HEK293 (cell line): ENCODE measurements at regions not wholly inside any gene's neighbourhood (a gene's known extent, or its start where the extent isn't known, plus 50 kb on each side); places are given as distances from the start of the nearest gene placed in this dataset.

Experiments
- CTCF ChIA-PET: fragments of 350-600 bp; formaldehyde crosslinking; extraction: SDS; loops from one replicate; lab custom pipeline; 2021; ENCODE audit warnings: antibody characterized with exemption; lab: Yijun Ruan, JAX
- POLR2A ChIA-PET: fragments of 300-600 bp; formaldehyde crosslinking; extraction: SDS; loops from one replicate; lab custom pipeline; 2020; ENCODE audit warnings: antibody characterized with exemption, inconsistent platforms; lab: Yijun Ruan, JAX
- H3K27ac ChIP-seq: fragments of 200-500 bp; sonication (Bioruptor generic); 2 replicates; pipeline ENCODE4 v1.5.1; 2014; ENCODE audit warnings: low read depth, low read length, control low read depth, inconsistent platforms; ENCODE audit errors: extremely low read depth
- H3K36me3 ChIP-seq, 2 experiments: fragments of 200-500 bp in 1 of 2; sonication (Bioruptor generic) in 1 of 2; 1 replicate in 1 of 2; 2 replicates in 1 of 2; pipeline ENCODE4 v1.5.1; 2014 to 2017; ENCODE audit warnings: inconsistent platforms in 2 of 2, low read length in 2 of 2; ENCODE audit not compliant: control insufficient read depth in 2 of 2, insufficient read depth in 1 of 2
- H3K4me1 ChIP-seq: fragments of 200-500 bp; sonication (Bioruptor generic); 2 replicates; pipeline ENCODE4 v1.5.1; 2014; ENCODE audit warnings: mild to moderate bottlenecking, low read length, inconsistent platforms; ENCODE audit not compliant: control insufficient read depth, insufficient read depth
- H3K4me3 ChIP-seq: 2 replicates; pipeline ENCODE4 v1.5.1; 2011; ENCODE audit warnings: low read depth, mild to moderate bottlenecking, control low read depth, low read length, moderate library complexity
- H3K9me3 ChIP-seq: fragments of 200-500 bp; sonication (Bioruptor generic); 2 replicates; pipeline ENCODE4 v1.5.1; 2014; ENCODE audit warnings: low read depth, low read length, inconsistent platforms; ENCODE audit not compliant: control insufficient read depth, insufficient read depth
- OVOL3 ChIP-seq: fragments of 450-650 bp; formaldehyde crosslinking; IDR thresholded peaks from 2 replicates; pipeline ENCODE4 v1.5.1; 2016; ENCODE audit warnings: missing biosample characterization, missing genetic modification characterization
- PRDM1 ChIP-seq: fragments of 450-650 bp; formaldehyde crosslinking; IDR thresholded peaks from 2 replicates; pipeline ENCODE4; 2016; ENCODE audit warnings: missing biosample characterization, missing genetic modification characterization
- ZBTB17 ChIP-seq: fragments of 450-650 bp; formaldehyde crosslinking; IDR thresholded peaks from 2 replicates; pipeline ENCODE4 v1.5.1; 2016; ENCODE audit warnings: missing biosample characterization, missing genetic modification characterization
- ZBTB21 ChIP-seq: fragments of 450-650 bp; formaldehyde crosslinking; IDR thresholded peaks from 2 replicates; pipeline ENCODE4 v1.5.1; 2017; ENCODE audit warnings: missing biosample characterization, missing genetic modification characterization
- ZFHX2 ChIP-seq: fragments of 450-650 bp; formaldehyde crosslinking; conservative IDR thresholded peaks from 2 replicates; pipeline ENCODE4 v1.5.1; 2016; ENCODE audit warnings: missing biosample characterization, missing genetic modification characterization
- ZNF248 ChIP-seq: fragments of 450-650 bp; formaldehyde crosslinking; IDR thresholded peaks from 2 replicates; pipeline ENCODE4 v1.5.1; 2017; ENCODE audit warnings: missing biosample characterization, missing genetic modification characterization
- ZNF366 ChIP-seq: fragments of 450-650 bp; formaldehyde crosslinking; conservative IDR thresholded peaks from 2 replicates; pipeline ENCODE4 v1.5.1; 2016; ENCODE audit warnings: missing biosample characterization, missing genetic modification characterization
- ZNF416 ChIP-seq: fragments of 450-650 bp; formaldehyde crosslinking; IDR thresholded peaks from 2 replicates; pipeline ENCODE4 v1.5.1; 2016; ENCODE audit warnings: missing biosample characterization, missing genetic modification characterization
- ZNF561 ChIP-seq: fragments of 450-650 bp; IDR thresholded peaks from 2 replicates; pipeline ENCODE4 v1.5.1; 2018; ENCODE audit warnings: missing biosample characterization, missing genetic modification characterization, borderline replicate concordance
- ZNF596 ChIP-seq: fragments of 450-650 bp; IDR thresholded peaks from 2 replicates; pipeline ENCODE4 v1.5.0; 2018; ENCODE audit warnings: missing biosample characterization, mild to moderate bottlenecking, missing genetic modification characterization, moderate library complexity
- ZNF621 ChIP-seq: fragments of 450-650 bp; formaldehyde crosslinking; IDR thresholded peaks from 2 replicates; pipeline ENCODE4 v1.5.1; 2017; ENCODE audit warnings: missing biosample characterization, missing genetic modification characterization
- ZNF624 ChIP-seq: fragments of 450-650 bp; formaldehyde crosslinking; IDR thresholded peaks from 2 replicates; pipeline ENCODE4 v1.5.1; 2017; ENCODE audit warnings: missing biosample characterization, missing genetic modification characterization
- ZNF777 ChIP-seq: fragments of 450-650 bp; formaldehyde crosslinking; IDR thresholded peaks from 2 replicates; pipeline ENCODE4 v1.5.1; 2017; ENCODE audit warnings: missing biosample characterization, missing genetic modification characterization, borderline replicate concordance
- ZNF791 ChIP-seq: fragments of 450-650 bp; formaldehyde crosslinking; IDR thresholded peaks from 2 replicates; pipeline ENCODE4 v1.5.1; 2016; ENCODE audit warnings: missing biosample characterization, missing genetic modification characterization
- ZSCAN23 ChIP-seq: fragments of 450-650 bp; formaldehyde crosslinking; IDR thresholded peaks from 2 replicates; pipeline ENCODE4 v1.5.1; 2016; ENCODE audit warnings: missing biosample characterization, missing genetic modification characterization
- TF ChIP-seq, protein P1 (sequence below): fragments of 450-650 bp; formaldehyde crosslinking; IDR thresholded peaks from 2 replicates; pipeline ENCODE4 v1.5.0; 2017; ENCODE audit warnings: missing biosample characterization, missing genetic modification characterization, borderline replicate concordance
- TF ChIP-seq, protein P2 (sequence below): fragments of 450-650 bp; formaldehyde crosslinking; IDR thresholded peaks from 2 replicates; pipeline ENCODE4 v1.5.1; 2016; ENCODE audit warnings: missing biosample characterization, missing genetic modification characterization, borderline replicate concordance
- TF ChIP-seq, protein P3 (sequence below): fragments of 450-650 bp; formaldehyde crosslinking; IDR thresholded peaks from 2 replicates; pipeline ENCODE4 v1.5.1; 2017; ENCODE audit warnings: missing biosample characterization, missing genetic modification characterization
- TF ChIP-seq, protein P4 (sequence below): fragments of 450-650 bp; formaldehyde crosslinking; IDR thresholded peaks from 2 replicates; pipeline ENCODE4 v1.5.1; 2016; ENCODE audit warnings: missing biosample characterization, missing genetic modification characterization

DNA sequence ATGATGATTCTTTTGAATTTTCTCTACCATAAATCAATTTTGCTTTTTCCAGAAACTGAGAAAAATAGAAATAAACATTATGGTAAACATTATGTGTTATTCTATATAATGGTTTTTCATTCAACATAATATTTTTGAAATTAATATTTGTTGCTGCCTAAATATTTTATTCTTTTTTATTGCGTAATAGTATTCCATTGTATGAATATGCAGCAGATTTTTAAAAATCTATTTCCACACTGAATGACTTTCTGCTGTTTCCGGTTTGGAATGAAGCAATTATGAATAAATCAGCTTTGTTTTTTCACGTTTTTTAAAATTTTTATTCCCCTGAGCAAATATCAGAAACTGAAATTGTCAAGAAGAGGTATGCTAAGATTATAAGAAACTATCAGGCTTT is 335.2 kb upstream of the KCND2 start (continued):
- TF ChIP-seq, protein P1, sequence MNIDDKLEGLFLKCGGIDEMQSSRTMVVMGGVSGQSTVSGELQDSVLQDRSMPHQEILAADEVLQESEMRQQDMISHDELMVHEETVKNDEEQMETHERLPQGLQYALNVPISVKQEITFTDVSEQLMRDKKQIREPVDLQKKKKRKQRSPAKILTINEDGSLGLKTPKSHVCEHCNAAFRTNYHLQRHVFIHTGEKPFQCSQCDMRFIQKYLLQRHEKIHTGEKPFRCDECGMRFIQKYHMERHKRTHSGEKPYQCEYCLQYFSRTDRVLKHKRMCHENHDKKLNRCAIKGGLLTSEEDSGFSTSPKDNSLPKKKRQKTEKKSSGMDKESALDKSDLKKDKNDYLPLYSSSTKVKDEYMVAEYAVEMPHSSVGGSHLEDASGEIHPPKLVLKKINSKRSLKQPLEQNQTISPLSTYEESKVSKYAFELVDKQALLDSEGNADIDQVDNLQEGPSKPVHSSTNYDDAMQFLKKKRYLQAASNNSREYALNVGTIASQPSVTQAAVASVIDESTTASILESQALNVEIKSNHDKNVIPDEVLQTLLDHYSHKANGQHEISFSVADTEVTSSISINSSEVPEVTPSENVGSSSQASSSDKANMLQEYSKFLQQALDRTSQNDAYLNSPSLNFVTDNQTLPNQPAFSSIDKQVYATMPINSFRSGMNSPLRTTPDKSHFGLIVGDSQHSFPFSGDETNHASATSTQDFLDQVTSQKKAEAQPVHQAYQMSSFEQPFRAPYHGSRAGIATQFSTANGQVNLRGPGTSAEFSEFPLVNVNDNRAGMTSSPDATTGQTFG = no peak
- TF ChIP-seq, protein P2, sequence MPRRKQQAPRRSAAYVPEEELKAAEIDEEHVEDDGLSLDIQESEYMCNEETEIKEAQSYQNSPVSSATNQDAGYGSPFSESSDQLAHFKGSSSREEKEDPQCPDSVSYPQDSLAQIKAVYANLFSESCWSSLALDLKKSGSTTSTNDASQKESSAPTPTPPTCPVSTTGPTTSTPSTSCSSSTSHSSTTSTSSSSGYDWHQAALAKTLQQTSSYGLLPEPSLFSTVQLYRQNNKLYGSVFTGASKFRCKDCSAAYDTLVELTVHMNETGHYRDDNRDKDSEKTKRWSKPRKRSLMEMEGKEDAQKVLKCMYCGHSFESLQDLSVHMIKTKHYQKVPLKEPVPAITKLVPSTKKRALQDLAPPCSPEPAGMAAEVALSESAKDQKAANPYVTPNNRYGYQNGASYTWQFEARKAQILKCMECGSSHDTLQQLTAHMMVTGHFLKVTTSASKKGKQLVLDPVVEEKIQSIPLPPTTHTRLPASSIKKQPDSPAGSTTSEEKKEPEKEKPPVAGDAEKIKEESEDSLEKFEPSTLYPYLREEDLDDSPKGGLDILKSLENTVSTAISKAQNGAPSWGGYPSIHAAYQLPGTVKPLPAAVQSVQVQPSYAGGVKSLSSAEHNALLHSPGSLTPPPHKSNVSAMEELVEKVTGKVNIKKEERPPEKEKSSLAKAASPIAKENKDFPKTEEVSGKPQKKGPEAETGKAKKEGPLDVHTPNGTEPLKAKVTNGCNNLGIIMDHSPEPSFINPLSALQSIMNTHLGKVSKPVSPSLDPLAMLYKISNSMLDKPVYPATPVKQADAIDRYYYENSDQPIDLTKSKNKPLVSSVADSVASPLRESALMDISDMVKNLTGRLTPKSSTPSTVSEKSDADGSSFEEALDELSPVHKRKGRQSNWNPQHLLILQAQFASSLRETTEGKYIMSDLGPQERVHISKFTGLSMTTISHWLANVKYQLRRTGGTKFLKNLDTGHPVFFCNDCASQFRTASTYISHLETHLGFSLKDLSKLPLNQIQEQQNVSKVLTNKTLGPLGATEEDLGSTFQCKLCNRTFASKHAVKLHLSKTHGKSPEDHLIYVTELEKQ (tag by site-specific recombination) = no peak
- TF ChIP-seq ZNF777 (tag by site-specific recombination) = no peak
- no peak for TF ChIP-seq ZNF366 (tag by site-specific recombination)
- no peak for TF ChIP-seq ZNF624

DNA sequence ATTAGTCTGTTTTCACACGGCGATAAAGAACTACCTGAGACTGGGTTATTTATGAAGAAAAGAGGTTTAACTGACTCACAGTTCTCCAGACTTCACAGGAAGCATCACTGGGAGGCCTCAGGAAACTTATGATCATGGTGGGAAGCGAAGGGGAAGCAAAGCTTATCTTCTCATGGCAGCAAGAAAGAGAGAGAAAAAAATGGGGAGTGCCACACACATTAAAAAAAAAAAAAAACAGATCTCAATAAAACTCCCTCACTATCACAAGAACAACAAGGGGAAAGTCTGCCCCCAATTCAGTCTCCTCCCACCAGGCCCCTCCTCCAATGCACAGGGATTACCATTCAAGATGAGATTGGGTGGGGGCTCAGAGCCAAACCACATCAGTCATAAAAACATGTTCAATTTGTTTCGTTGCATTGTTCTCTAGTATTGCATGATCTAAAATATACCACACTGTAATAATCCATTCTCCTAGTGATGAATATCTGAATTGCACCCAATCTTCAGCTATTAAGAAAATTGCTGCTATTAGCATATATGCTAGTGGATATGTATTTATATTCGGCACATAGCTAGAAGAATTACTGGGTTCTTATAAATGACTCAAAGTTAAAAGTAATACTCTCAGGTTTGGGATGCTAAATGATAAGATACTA is 328.9 kb upstream of the KCND2 start:
- TF ChIP-seq ZNF621 (no peak), ZSCAN23 (tag by site-specific recombination) (no peak), ZNF791 (tag by site-specific recombination) (no peak), ZNF248 (tag by site-specific recombination) (no peak), ZNF416 (tag by site-specific recombination) (no peak), ZNF596 (no peak), ZNF366 (tag by site-specific recombination) (no peak), ZBTB21 (tag by site-specific recombination) (no peak), OVOL3 (tag by site-specific recombination) (no peak), PRDM1 (tag by site-specific recombination) (no peak), ZFHX2 (no peak), ZNF561 (tag by site-specific recombination) (no peak), ZBTB17 (tag by site-specific recombination) (no peak)
- TF ChIP-seq, protein P3, sequence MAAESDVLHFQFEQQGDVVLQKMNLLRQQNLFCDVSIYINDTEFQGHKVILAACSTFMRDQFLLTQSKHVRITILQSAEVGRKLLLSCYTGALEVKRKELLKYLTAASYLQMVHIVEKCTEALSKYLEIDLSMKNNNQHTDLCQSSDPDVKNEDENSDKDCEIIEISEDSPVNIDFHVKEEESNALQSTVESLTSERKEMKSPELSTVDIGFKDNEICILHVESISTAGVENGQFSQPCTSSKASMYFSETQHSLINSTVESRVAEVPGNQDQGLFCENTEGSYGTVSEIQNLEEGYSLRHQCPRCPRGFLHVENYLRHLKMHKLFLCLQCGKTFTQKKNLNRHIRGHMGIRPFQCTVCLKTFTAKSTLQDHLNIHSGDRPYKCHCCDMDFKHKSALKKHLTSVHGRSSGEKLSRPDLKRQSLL (tag by site-specific recombination) = no peak
- TF ChIP-seq, protein P4, sequence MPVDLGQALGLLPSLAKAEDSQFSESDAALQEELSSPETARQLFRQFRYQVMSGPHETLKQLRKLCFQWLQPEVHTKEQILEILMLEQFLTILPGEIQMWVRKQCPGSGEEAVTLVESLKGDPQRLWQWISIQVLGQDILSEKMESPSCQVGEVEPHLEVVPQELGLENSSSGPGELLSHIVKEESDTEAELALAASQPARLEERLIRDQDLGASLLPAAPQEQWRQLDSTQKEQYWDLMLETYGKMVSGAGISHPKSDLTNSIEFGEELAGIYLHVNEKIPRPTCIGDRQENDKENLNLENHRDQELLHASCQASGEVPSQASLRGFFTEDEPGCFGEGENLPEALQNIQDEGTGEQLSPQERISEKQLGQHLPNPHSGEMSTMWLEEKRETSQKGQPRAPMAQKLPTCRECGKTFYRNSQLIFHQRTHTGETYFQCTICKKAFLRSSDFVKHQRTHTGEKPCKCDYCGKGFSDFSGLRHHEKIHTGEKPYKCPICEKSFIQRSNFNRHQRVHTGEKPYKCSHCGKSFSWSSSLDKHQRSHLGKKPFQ (tag by site-specific recombination) = no peak
- H3K4me1 ChIP-seq = no peaks in the 10 kb centered on the region
- ChIA-PET CTCF (no interaction called here), POLR2A (interaction anchor here (0.6 to 0.7 kb wide), 2 partner anchors 8 to 84 kb away, joined by 3 read pairs; no protein-coding TSS in a partner anchor)
- H3K9me3 ChIP-seq = no peaks in the 10 kb centered on the region
- no peak overlapping the region for H3K4me3 ChIP-seq
- no peak overlapping the region for H3K27ac ChIP-seq
- no peaks in the 10 kb centered on the region for H3K36me3 ChIP-seq
